DND-41 (cell line): ENCODE measurements at regions not wholly inside any gene's neighbourhood (a gene's known extent, or its start where the extent isn't known, plus 50 kb on each side); places are given as distances from the start of the nearest gene placed in this dataset.

Source experiments
- ATAC-seq: fragments of 200-7000 bp; cut with Tn5 transposase; 3 replicates; pipeline ENCODE4 v1.9.1; 2021; ENCODE audit warnings: low read depth; ENCODE audit not compliant: insufficient read depth
- DNase-seq: peaks from one replicate; pipeline ENCODE4 v3.0.0-alpha.2; 2020
- H2AFZ ChIP-seq: 2 replicates; pipeline ENCODE4 v1.6.0; 2012; ENCODE audit warnings: low read depth, low read length
- H3K27ac ChIP-seq: 2 replicates; pipeline ENCODE4 v1.5.1; 2012; ENCODE audit warnings: low read length, inconsistent platforms
- H3K27me3 ChIP-seq: fragments of 200-600 bp; sonication (generic); 2 replicates; pipeline ENCODE4 v1.6.0; 2012; ENCODE audit warnings: low read length, mild to moderate bottlenecking, inconsistent platforms; ENCODE audit not compliant: insufficient read depth, poor library complexity
- H3K36me3 ChIP-seq: 2 replicates; pipeline ENCODE4 v1.5.1; 2012; ENCODE audit warnings: low read length, inconsistent platforms; ENCODE audit not compliant: insufficient read depth
- H3K4me1 ChIP-seq: 2 replicates; pipeline ENCODE4 v1.5.1; 2012; ENCODE audit warnings: mild to moderate bottlenecking, low read length; ENCODE audit not compliant: insufficient read depth
- H3K4me2 ChIP-seq: 2 replicates; pipeline ENCODE4 v1.6.0; 2012; ENCODE audit warnings: mild to moderate bottlenecking, moderate library complexity, low read length, inconsistent platforms; ENCODE audit not compliant: insufficient read depth
- H3K4me3 ChIP-seq, 2 experiments: fragments of 200-600 bp in 1 of 2; shearing (Covaris generic) in 1 of 2; 2 replicates each; pipeline ENCODE4 v1.5.1; 2012 to 2016; ENCODE audit warnings: inconsistent platforms in 2 of 2, low read length in 2 of 2, mild to moderate bottlenecking in 2 of 2, low read depth in 1 of 2, moderate library complexity in 1 of 2
- H3K79me2 ChIP-seq: 2 replicates; pipeline ENCODE4 v1.6.0; 2012; ENCODE audit warnings: low read length, inconsistent platforms; ENCODE audit not compliant: insufficient read depth
- H3K9ac ChIP-seq: 2 replicates; pipeline ENCODE4 v1.6.0; 2012; ENCODE audit warnings: low read depth, mild to moderate bottlenecking, inconsistent platforms, low read length, moderate library complexity
- H3K9me3 ChIP-seq: 2 replicates; pipeline ENCODE4 v1.5.1; 2012; ENCODE audit warnings: low read length, moderate library complexity, mild to moderate bottlenecking, inconsistent platforms; ENCODE audit not compliant: insufficient read depth, severe bottlenecking
- H4K20me1 ChIP-seq: 2 replicates; pipeline ENCODE4 v1.6.0; 2012; ENCODE audit warnings: low read length; ENCODE audit not compliant: insufficient read depth
- CTCF ChIP-seq: IDR thresholded peaks from 2 replicates; pipeline ENCODE4 v1.5.1; 2012; ENCODE audit warnings: borderline replicate concordance, low read length, moderate library complexity, mild to moderate bottlenecking; ENCODE audit not compliant: poor library complexity, severe bottlenecking; ENCODE audit errors: extremely low read depth
- EZH2 ChIP-seq: IDR thresholded peaks from 3 replicates; pipeline ENCODE4 v1.6.1; 2012; ENCODE audit warnings: borderline replicate concordance, low read depth, mild to moderate bottlenecking, moderate library complexity, low read length, inconsistent platforms; ENCODE audit not compliant: severe bottlenecking

- Histone ChIP-seq H3K4me3 (no peak overlapping the region), H3K27me3 (no peaks in the 10 kb centered on the region), H3K9me3 (no peaks in the 10 kb centered on the region), H3K79me2 (no peaks in the 10 kb centered on the region), H2AFZ (no peak overlapping the region), H3K4me2 (no peak overlapping the region), H3K27ac (no peak overlapping the region), H3K36me3 (no peaks in the 10 kb centered on the region), H4K20me1 (no peaks in the 10 kb centered on the region), H3K9ac (no peak overlapping the region), H3K4me1 (no peaks in the 10 kb centered on the region)
- DNase-seq (no peak), ATAC-seq (no peak)
- TF ChIP-seq CTCF = no peak
- TF ChIP-seq EZH2 = no peak
These were observed 146.6 kb upstream of the ADGRL2 start for GRCh38 chr1:81654147-81654546.

- no peak for ATAC-seq
- TF ChIP-seq CTCF (no peak), EZH2 (no peak)
These were observed 150.0 kb upstream of the ADGRL2 start for GRCh38 chr1:81650776-81651175.

GRCh38 chr1:81635816-81636215 is 164.9 kb upstream of the ADGRL2 start:
- Histone ChIP-seq H3K36me3 (no peaks in the 10 kb centered on the region), H3K27ac (no peak overlapping the region), H3K4me3 (no peak overlapping the region), H3K79me2 (no peaks in the 10 kb centered on the region), H2AFZ (no peak overlapping the region), H3K4me1 (no peaks in the 10 kb centered on the region), H3K9ac (no peak overlapping the region), H3K4me2 (no peak overlapping the region), H4K20me1 (no peaks in the 10 kb centered on the region), H3K27me3 (no peaks in the 10 kb centered on the region), H3K9me3 (no peaks in the 10 kb centered on the region)
- DNase-seq (no peak), ATAC-seq (no peak)
- TF ChIP-seq EZH2 (no peak), CTCF (no peak)

More at GRCh38 chr1:81650776-81651175, 150.0 kb upstream of the ADGRL2 start:
- H3K9me3 ChIP-seq = no peaks in the 10 kb centered on the region
- no peaks in the 10 kb centered on the region for H3K36me3 ChIP-seq
- no peaks in the 10 kb centered on the region for H3K27me3 ChIP-seq
- H3K4me2 ChIP-seq = no peak overlapping the region
- no peak for DNase-seq
- H3K79me2 ChIP-seq = no peaks in the 10 kb centered on the region
- no peak overlapping the region for H3K9ac ChIP-seq
- H2AFZ ChIP-seq = no peak overlapping the region
- H3K27ac ChIP-seq = no peak overlapping the region
- no peaks in the 10 kb centered on the region for H3K4me1 ChIP-seq
- no peaks in the 10 kb centered on the region for H4K20me1 ChIP-seq
- no peak overlapping the region for H3K4me3 ChIP-seq

- Histone ChIP-seq H3K79me2 (no peaks in the 10 kb centered on the region), H3K4me3 (no peak overlapping the region), H3K27ac (no peak overlapping the region), H3K9me3 (no peaks in the 10 kb centered on the region), H2AFZ (no peak overlapping the region), H3K4me1 (no peaks in the 10 kb centered on the region), H3K27me3 (no peaks in the 10 kb centered on the region), H3K4me2 (no peak overlapping the region), H3K9ac (no peak overlapping the region), H4K20me1 (no peaks in the 10 kb centered on the region), H3K36me3 (no peaks in the 10 kb centered on the region)
- no peak for TF ChIP-seq CTCF
- no peak for TF ChIP-seq EZH2
- no peak for DNase-seq
- no peak for ATAC-seq
These were observed 166.4 kb upstream of the ADGRL2 start for GRCh38 chr1:81634294-81634693.
